GM13977 (cell line): ENCODE measurements at regions not wholly inside any gene's neighbourhood (a gene's known extent, or its start where the extent isn't known, plus 50 kb on each side); places are given as distances from the start of the nearest gene placed in this dataset.

Source experiments
- DNase-seq: peaks from one replicate; pipeline ENCODE4 v3.0.0; 2012; ENCODE audit warnings: low spot score
- CTCF ChIP-seq: IDR thresholded peaks from 2 replicates; pipeline ENCODE4 v1.5.1; 2012; ENCODE audit warnings: mild to moderate bottlenecking, control low read depth; ENCODE audit not compliant: insufficient read depth; ENCODE audit errors: extremely low read depth, missing control alignments
- in situ Hi-C: fragments of 300-500 bp; cut with MboI; formaldehyde crosslinking; loops from one replicate; pipeline ENCODE4 v1.12.0; 2022; ENCODE audit warnings: low sequenced_read_pairs, low pct_unique_long_range_greater_than_20kb, mixed read lengths, inconsistent platforms; ENCODE audit not compliant: unreplicated experiment

GRCh38 chr1:200252531-200252930 lies 157.3 kb downstream of the ZNF281 start:
- in situ Hi-C loops, result no loop called here
- DNase-seq, result no peak
- no peak for TF ChIP-seq CTCF

GRCh38 chr1:200250469-200250868 lies 159.4 kb downstream of the ZNF281 start:
- in situ Hi-C loops, result no loop called here
- TF ChIP-seq CTCF, result no peak
- no peak for DNase-seq

- DNase-seq, result no peak
- in situ Hi-C loops, result no loop called here
- no peak for TF ChIP-seq CTCF
Measured at GRCh38 chr1:200248541-200248940, 161.3 kb downstream of the ZNF281 start.

GRCh38 chr1:200247518-200247917 lies 162.3 kb downstream of the ZNF281 start:
- in situ Hi-C loops, result no loop called here
- no peak for TF ChIP-seq CTCF
- no peak for DNase-seq

GRCh38 chr1:200245473-200245872 lies 164.4 kb downstream of the ZNF281 start:
- no peak for TF ChIP-seq CTCF
- no peak for DNase-seq
- in situ Hi-C loops, result no loop called here

GRCh38 chr1:200243042-200243437 lies 166.8 kb downstream of the ZNF281 start:
- in situ Hi-C loops, result no loop called here
- DNase-seq, result no peak
- TF ChIP-seq CTCF, result no peak
